ENCODE measurements at regions not wholly inside any gene's neighbourhood (a gene's known extent, or its start where the extent isn't known, plus 50 kb on each side); places are given as distances from the start of the nearest gene placed in this dataset.

DNA sequence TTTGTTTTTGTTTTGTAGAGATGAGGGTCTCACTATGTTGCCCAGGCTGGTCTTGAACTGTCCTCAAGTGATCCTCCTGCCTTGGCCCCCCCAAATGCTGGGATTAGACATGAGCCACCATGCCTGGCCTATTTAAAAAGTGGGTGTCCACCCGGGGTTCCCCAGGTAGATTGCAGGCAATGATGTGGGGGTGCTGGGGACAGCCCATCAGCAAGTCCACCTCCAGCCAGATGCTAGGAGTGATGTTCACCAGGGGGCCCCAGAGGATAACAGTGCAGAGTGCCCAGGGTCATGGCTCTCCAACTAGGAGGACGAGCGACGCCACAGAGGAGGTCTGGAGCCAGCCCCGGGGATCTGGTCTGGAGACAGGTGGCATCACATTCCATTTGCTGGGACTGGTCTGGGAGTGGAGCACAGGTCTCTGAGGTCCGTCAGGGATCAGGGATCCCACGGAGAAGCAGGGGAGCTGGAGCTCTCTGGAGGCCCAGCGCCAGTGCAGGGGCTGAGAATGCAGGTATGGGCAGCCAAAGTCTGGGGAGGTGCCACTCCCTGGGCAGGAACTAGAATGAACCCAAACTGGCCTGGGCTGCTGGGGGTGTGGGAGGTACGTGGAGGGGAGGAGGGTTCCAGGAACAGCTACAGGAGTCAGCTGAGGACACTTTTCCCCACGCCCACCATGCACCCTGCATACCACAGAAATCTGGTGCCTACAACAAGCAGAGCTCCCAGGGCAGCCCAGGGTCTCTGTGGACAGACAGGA is 51.2 kb upstream of the PCSK6 start:
- no peak for DNase-seq (ENCODE audit: low read depth)
- no peak overlapping the region for H3K4me3 ChIP-seq (ENCODE audit: low read depth, low read length)
- TF ChIP-seq, protein P1, sequence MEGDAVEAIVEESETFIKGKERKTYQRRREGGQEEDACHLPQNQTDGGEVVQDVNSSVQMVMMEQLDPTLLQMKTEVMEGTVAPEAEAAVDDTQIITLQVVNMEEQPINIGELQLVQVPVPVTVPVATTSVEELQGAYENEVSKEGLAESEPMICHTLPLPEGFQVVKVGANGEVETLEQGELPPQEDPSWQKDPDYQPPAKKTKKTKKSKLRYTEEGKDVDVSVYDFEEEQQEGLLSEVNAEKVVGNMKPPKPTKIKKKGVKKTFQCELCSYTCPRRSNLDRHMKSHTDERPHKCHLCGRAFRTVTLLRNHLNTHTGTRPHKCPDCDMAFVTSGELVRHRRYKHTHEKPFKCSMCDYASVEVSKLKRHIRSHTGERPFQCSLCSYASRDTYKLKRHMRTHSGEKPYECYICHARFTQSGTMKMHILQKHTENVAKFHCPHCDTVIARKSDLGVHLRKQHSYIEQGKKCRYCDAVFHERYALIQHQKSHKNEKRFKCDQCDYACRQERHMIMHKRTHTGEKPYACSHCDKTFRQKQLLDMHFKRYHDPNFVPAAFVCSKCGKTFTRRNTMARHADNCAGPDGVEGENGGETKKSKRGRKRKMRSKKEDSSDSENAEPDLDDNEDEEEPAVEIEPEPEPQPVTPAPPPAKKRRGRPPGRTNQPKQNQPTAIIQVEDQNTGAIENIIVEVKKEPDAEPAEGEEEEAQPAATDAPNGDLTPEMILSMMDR (IDR thresholded peaks at IDR 0.05; ENCODE audit: insufficient read depth, low read depth, low read length, missing control alignments), result no peak

DNA sequence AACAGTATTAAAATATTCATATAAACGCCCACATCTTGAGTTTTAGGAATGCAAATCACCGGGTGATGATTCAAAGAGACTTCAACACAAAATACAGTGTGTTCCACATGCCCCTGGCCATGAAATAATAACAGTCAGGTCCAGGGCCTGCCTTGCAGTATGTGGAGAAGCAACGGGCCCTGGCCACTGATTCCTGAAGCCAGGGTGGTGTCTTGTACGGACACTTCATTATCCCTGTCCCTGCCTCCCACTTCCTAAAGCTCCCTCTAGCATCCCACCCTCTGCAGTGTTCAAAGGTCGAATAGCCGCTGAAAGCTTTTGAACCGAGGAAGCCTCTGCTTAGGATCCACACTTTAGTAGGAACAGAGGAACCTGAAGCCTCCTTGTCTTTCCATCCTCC is 50.4 kb upstream of the PCSK6 start:
- TF ChIP-seq, protein P1 (IDR thresholded peaks at IDR 0.05; ENCODE audit: insufficient read depth, low read depth, low read length, missing control alignments), result no peak
- no peak overlapping the region for H3K4me3 ChIP-seq (ENCODE audit: low read depth, low read length)
- DNase-seq (ENCODE audit: low read depth), result no peak

DNA sequence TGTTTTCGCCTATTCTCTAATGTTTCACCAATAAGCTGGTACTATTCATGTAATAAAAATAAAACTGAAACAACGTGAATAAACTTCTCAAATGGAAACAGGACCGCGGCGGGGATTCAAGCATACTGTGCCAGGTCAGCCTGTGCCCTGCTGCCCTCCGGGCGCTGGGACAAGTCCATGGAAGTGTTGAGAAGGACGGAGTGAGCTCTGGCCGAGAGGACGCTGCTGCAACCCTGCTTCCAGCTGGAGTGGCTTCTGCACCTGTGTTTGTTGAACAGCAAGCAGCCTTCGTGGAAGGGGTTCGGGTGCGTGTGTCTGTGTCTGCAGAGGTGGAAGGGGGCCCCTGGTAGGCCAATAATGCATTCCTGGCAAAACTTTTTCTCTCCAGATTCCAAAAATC is 50.0 kb upstream of the PCSK6 start:
- DNase-seq (ENCODE audit: low read depth), result no peak

More for the DNA sequence above, 50.0 kb upstream of the PCSK6 start:
- H3K4me3 ChIP-seq (ENCODE audit: low read depth, low read length), result no peak overlapping the region
- TF ChIP-seq, protein P1 (IDR thresholded peaks at IDR 0.05; ENCODE audit: insufficient read depth, low read depth, low read length, missing control alignments), result no peak

Measured in GM12865 (cell line).